ENCODE measurements at regions not wholly inside any gene's neighbourhood (a gene's known extent, or its start where the extent isn't known, plus 50 kb on each side); places are given as distances from the start of the nearest gene placed in this dataset.

GRCh38 chr12:116466536-116466935 lies 92.6 kb upstream of the MAP1LC3B2 start:
- H3K4me1 ChIP-seq (ENCODE audit: control insufficient read depth, insufficient read depth, low read length), result no peaks in the 10 kb centered on the region
- H3K27ac ChIP-seq (ENCODE audit: low read depth, low read length), result no peak overlapping the region
- no peak overlapping the region for H3K9ac ChIP-seq (ENCODE audit: low read length)
- no peaks in the 10 kb centered on the region for H3K9me3 ChIP-seq (ENCODE audit: control insufficient read depth, insufficient read depth, low read depth, low read length)
- H3K36me3 ChIP-seq (ENCODE audit: control insufficient read depth, insufficient read depth, low read length), result no peaks in the 10 kb centered on the region
- H3K4me3 ChIP-seq (ENCODE audit: low read depth, low read length), result no peak overlapping the region
- H3K27me3 ChIP-seq (ENCODE audit: control insufficient read depth, insufficient read depth, low read length), result no peaks in the 10 kb centered on the region

GRCh38 chr12:116469344-116469743 lies 89.8 kb upstream of the MAP1LC3B2 start:
- Histone ChIP-seq H3K27ac (ENCODE audit: low read depth, low read length) (no peak overlapping the region), H3K9me3 (ENCODE audit: control insufficient read depth, insufficient read depth, low read depth, low read length) (peaks cover 7% of the 10 kb centered on the region), H3K4me3 (ENCODE audit: low read depth, low read length) (no peak overlapping the region), H3K9ac (ENCODE audit: low read length) (no peak overlapping the region), H3K36me3 (ENCODE audit: control insufficient read depth, insufficient read depth, low read length) (no peaks in the 10 kb centered on the region), H3K27me3 (ENCODE audit: control insufficient read depth, insufficient read depth, low read length) (no peaks in the 10 kb centered on the region), H3K4me1 (ENCODE audit: control insufficient read depth, insufficient read depth, low read length) (no peaks in the 10 kb centered on the region)

GRCh38 chr12:116471544-116471943 lies 87.6 kb upstream of the MAP1LC3B2 start:
- no peak overlapping the region for H3K4me3 ChIP-seq (ENCODE audit: low read depth, low read length)
- H3K36me3 ChIP-seq (ENCODE audit: control insufficient read depth, insufficient read depth, low read length), result no peaks in the 10 kb centered on the region
- no peak overlapping the region for H3K27ac ChIP-seq (ENCODE audit: low read depth, low read length)
- H3K4me1 ChIP-seq (ENCODE audit: control insufficient read depth, insufficient read depth, low read length), result no peaks in the 10 kb centered on the region
- peaks cover 19% of the 10 kb centered on the region for H3K9me3 ChIP-seq (ENCODE audit: control insufficient read depth, insufficient read depth, low read depth, low read length)
- H3K9ac ChIP-seq (ENCODE audit: low read length), result no peak overlapping the region
- no peaks in the 10 kb centered on the region for H3K27me3 ChIP-seq (ENCODE audit: control insufficient read depth, insufficient read depth, low read length)

- Histone ChIP-seq H3K27me3 (ENCODE audit: control insufficient read depth, insufficient read depth, low read length) (no peaks in the 10 kb centered on the region), H3K4me1 (ENCODE audit: control insufficient read depth, insufficient read depth, low read length) (no peaks in the 10 kb centered on the region), H3K27ac (ENCODE audit: low read depth, low read length) (no peak overlapping the region), H3K4me3 (ENCODE audit: low read depth, low read length) (no peak overlapping the region), H3K9me3 (ENCODE audit: control insufficient read depth, insufficient read depth, low read depth, low read length) (peaks cover 23% of the 10 kb centered on the region), H3K9ac (ENCODE audit: low read length) (no peak overlapping the region), H3K36me3 (ENCODE audit: control insufficient read depth, insufficient read depth, low read length) (no peaks in the 10 kb centered on the region)
Measured at GRCh38 chr12:116472193-116472592, 87.0 kb upstream of the MAP1LC3B2 start.

- no peaks in the 10 kb centered on the region for H3K27me3 ChIP-seq (ENCODE audit: control insufficient read depth, insufficient read depth, low read length)
- H3K27ac ChIP-seq (ENCODE audit: low read depth, low read length), result no peak overlapping the region
- H3K4me1 ChIP-seq (ENCODE audit: control insufficient read depth, insufficient read depth, low read length), result no peaks in the 10 kb centered on the region
- no peaks in the 10 kb centered on the region for H3K36me3 ChIP-seq (ENCODE audit: control insufficient read depth, insufficient read depth, low read length)
- peaks cover 30% of the 10 kb centered on the region for H3K9me3 ChIP-seq (ENCODE audit: control insufficient read depth, insufficient read depth, low read depth, low read length)
- H3K9ac ChIP-seq (ENCODE audit: low read length), result no peak overlapping the region
- no peak overlapping the region for H3K4me3 ChIP-seq (ENCODE audit: low read depth, low read length)
Measured at GRCh38 chr12:116473416-116473815, 85.8 kb upstream of the MAP1LC3B2 start.

GRCh38 chr12:116474331-116474730 lies 84.8 kb upstream of the MAP1LC3B2 start:
- Histone ChIP-seq H3K4me1 (ENCODE audit: control insufficient read depth, insufficient read depth, low read length) (no peaks in the 10 kb centered on the region), H3K4me3 (ENCODE audit: low read depth, low read length) (no peak overlapping the region), H3K9ac (ENCODE audit: low read length) (no peak overlapping the region), H3K9me3 (ENCODE audit: control insufficient read depth, insufficient read depth, low read depth, low read length) (peaks cover 33% of the 10 kb centered on the region), H3K27me3 (ENCODE audit: control insufficient read depth, insufficient read depth, low read length) (no peaks in the 10 kb centered on the region), H3K36me3 (ENCODE audit: control insufficient read depth, insufficient read depth, low read length) (no peaks in the 10 kb centered on the region), H3K27ac (ENCODE audit: low read depth, low read length) (no peak overlapping the region)

GRCh38 chr12:116474899-116475298 lies 84.3 kb upstream of the MAP1LC3B2 start:
- Histone ChIP-seq H3K36me3 (ENCODE audit: control insufficient read depth, insufficient read depth, low read length) (no peaks in the 10 kb centered on the region), H3K9me3 (ENCODE audit: control insufficient read depth, insufficient read depth, low read depth, low read length) (peaks cover 33% of the 10 kb centered on the region), H3K9ac (ENCODE audit: low read length) (no peak overlapping the region), H3K4me3 (ENCODE audit: low read depth, low read length) (no peak overlapping the region), H3K4me1 (ENCODE audit: control insufficient read depth, insufficient read depth, low read length) (no peaks in the 10 kb centered on the region), H3K27ac (ENCODE audit: low read depth, low read length) (no peak overlapping the region), H3K27me3 (ENCODE audit: control insufficient read depth, insufficient read depth, low read length) (no peaks in the 10 kb centered on the region)

- H3K4me3 ChIP-seq (ENCODE audit: low read depth, low read length), result no peak overlapping the region
- H3K27ac ChIP-seq (ENCODE audit: low read depth, low read length), result no peak overlapping the region
- no peak overlapping the region for H3K9ac ChIP-seq (ENCODE audit: low read length)
- H3K4me1 ChIP-seq (ENCODE audit: control insufficient read depth, insufficient read depth, low read length), result no peaks in the 10 kb centered on the region
- no peaks in the 10 kb centered on the region for H3K27me3 ChIP-seq (ENCODE audit: control insufficient read depth, insufficient read depth, low read length)
- peaks cover 33% of the 10 kb centered on the region for H3K9me3 ChIP-seq (ENCODE audit: control insufficient read depth, insufficient read depth, low read depth, low read length)
- H3K36me3 ChIP-seq (ENCODE audit: control insufficient read depth, insufficient read depth, low read length), result no peaks in the 10 kb centered on the region
Measured at GRCh38 chr12:116476227-116476822, 82.9 kb upstream of the MAP1LC3B2 start.

- Histone ChIP-seq H3K4me3 (ENCODE audit: low read depth, low read length) (no peak overlapping the region), H3K27ac (ENCODE audit: low read depth, low read length) (no peak overlapping the region), H3K27me3 (ENCODE audit: control insufficient read depth, insufficient read depth, low read length) (no peaks in the 10 kb centered on the region), H3K4me1 (ENCODE audit: control insufficient read depth, insufficient read depth, low read length) (0 out of 2 replicates have a peak, but pooled peaks cover 3% of the 10 kb centered on the region), H3K36me3 (ENCODE audit: control insufficient read depth, insufficient read depth, low read length) (no peaks in the 10 kb centered on the region), H3K9ac (ENCODE audit: low read length) (no peak overlapping the region), H3K9me3 (ENCODE audit: control insufficient read depth, insufficient read depth, low read depth, low read length) (peaks cover 29% of the 10 kb centered on the region)
Measured at GRCh38 chr12:116478243-116478773, 80.9 kb upstream of the MAP1LC3B2 start.

- Histone ChIP-seq H3K9ac (ENCODE audit: low read length) (no peak overlapping the region), H3K4me3 (ENCODE audit: low read depth, low read length) (no peak overlapping the region), H3K27ac (ENCODE audit: low read depth, low read length) (no peak overlapping the region), H3K4me1 (ENCODE audit: control insufficient read depth, insufficient read depth, low read length) (0 out of 2 replicates have a peak, but pooled peaks cover 3% of the 10 kb centered on the region), H3K27me3 (ENCODE audit: control insufficient read depth, insufficient read depth, low read length) (no peaks in the 10 kb centered on the region), H3K9me3 (ENCODE audit: control insufficient read depth, insufficient read depth, low read depth, low read length) (peaks cover 25% of the 10 kb centered on the region), H3K36me3 (ENCODE audit: control insufficient read depth, insufficient read depth, low read length) (no peaks in the 10 kb centered on the region)
Measured at GRCh38 chr12:116480210-116480810, 78.9 kb upstream of the MAP1LC3B2 start.

GRCh38 chr12:116481726-116482125 lies 77.5 kb upstream of the MAP1LC3B2 start:
- Histone ChIP-seq H3K27ac (ENCODE audit: low read depth, low read length) (no peak overlapping the region), H3K27me3 (ENCODE audit: control insufficient read depth, insufficient read depth, low read length) (no peaks in the 10 kb centered on the region), H3K4me3 (ENCODE audit: low read depth, low read length) (no peak overlapping the region), H3K9ac (ENCODE audit: low read length) (no peak overlapping the region), H3K9me3 (ENCODE audit: control insufficient read depth, insufficient read depth, low read depth, low read length) (peaks cover 12% of the 10 kb centered on the region), H3K4me1 (ENCODE audit: control insufficient read depth, insufficient read depth, low read length) (0 out of 2 replicates have a peak, but pooled peaks cover 3% of the 10 kb centered on the region), H3K36me3 (ENCODE audit: control insufficient read depth, insufficient read depth, low read length) (no peaks in the 10 kb centered on the region)
